ENCODE measurements at regions not wholly inside any gene's neighbourhood (a gene's known extent, or its start where the extent isn't known, plus 50 kb on each side); places are given as distances from the start of the nearest gene placed in this dataset.

DNA sequence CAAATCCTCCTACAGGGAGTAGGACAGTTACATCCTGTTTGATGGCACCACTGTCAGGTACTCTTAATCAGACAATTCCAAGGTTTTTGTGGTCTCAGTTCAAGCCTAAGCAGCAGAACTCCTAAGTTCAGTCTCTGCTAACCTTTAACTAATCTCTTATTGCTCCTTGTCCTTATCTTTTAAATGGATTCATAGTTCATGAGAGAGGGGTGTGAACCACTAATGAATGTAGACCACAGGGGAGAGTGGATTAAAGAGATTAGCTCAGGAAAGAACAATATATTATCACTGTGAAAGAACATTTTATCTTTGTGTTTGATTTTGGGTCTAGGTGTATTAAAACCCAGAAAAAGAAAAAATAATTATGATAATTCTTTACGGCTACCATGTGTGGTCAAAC lies 168.9 kb downstream of the DCK start:
- DNase-seq, result no peak

DNA sequence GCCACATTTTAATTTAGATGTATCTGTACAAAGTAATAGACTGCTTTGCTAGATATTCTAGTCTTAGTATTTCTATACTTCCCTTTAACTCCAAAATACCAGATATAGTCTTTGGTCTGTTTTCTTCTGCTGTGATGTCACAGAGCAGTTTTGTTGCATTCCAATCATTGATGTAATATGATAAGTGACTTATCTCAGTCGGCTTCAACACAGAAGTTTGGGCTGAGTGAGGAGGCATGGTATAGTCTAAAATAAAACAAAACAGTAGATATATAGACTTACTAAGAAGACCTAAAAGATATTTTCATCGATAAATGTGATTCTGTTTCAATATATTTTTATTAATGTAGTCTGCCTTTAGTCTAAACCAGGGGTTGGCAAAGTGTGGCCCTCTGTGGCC lies 169.9 kb downstream of the DCK start:
- no peak for DNase-seq

DNA sequence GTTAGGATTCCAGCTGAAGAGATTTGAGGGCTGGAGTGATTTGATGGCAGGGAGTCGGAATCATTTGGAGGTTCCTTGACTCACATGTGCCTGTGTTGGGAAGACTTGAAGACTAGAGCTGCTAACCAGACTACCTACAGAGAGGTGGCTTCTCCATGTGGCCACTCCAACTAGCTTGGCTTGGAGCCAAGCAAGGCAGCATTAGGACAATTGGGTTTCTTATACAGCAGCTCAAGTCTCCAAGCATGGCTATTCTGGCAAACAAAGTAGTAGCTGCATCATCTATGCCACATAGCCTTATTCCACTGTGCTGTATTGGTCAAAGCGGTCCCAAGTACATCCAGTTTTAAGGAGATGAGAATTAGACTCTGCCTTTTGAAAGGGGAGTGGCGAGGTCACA lies 171.7 kb upstream of the SLC4A4 start:
- DNase-seq, result no peak

GRCh38 chr4:71171592-71171991 lies 167.2 kb upstream of the SLC4A4 start:
- DNase-seq, result no peak

GRCh38 chr4:71181332-71181731 lies 157.5 kb upstream of the SLC4A4 start:
- DNase-seq, result no peak

- DNase-seq, result peak in 1 of 2 donors; percentile 50
Observed at GRCh38 chr4:71184195-71184781, 154.5 kb upstream of the SLC4A4 start.

DNA sequence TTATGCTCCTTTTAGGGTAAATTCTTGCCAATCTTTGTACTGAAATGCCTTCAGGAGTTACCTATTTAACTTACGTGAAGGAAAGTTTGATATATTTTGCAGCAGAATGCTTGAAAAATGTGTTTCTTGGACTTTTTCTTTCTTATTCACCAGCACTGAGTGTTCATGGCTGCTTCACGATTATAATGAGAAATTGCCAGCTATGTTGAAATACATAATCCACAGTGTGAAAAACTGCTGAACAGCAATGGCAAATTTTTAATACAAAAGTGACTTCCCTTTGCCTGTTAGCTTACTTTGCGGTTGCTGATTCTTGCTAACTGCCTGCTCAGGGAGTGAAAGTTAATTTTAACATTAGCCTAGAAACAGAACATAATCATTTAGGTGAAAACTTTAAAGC lies 153.8 kb upstream of the SLC4A4 start:
- DNase-seq, result no peak

DNA sequence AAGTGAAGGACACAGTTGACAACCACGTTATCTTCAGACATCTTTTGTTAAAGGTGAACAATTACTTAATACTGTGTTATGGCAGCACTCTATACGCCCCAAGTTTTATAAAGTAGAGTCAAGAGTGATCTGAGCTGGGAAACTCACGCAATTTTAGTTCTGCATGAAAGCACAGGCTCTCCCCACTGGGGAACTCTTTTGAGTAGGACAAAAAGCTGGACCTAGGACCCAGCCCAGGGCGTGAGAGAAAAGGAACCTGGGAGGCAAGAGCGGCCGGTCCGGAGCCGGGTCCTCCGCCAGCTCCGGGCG lies 152.6 kb upstream of the SLC4A4 start:
- DNase-seq, result no peak

- DNase-seq, result no peak
Observed at GRCh38 chr4:71186566-71187403, 152.0 kb upstream of the SLC4A4 start.

DNA sequence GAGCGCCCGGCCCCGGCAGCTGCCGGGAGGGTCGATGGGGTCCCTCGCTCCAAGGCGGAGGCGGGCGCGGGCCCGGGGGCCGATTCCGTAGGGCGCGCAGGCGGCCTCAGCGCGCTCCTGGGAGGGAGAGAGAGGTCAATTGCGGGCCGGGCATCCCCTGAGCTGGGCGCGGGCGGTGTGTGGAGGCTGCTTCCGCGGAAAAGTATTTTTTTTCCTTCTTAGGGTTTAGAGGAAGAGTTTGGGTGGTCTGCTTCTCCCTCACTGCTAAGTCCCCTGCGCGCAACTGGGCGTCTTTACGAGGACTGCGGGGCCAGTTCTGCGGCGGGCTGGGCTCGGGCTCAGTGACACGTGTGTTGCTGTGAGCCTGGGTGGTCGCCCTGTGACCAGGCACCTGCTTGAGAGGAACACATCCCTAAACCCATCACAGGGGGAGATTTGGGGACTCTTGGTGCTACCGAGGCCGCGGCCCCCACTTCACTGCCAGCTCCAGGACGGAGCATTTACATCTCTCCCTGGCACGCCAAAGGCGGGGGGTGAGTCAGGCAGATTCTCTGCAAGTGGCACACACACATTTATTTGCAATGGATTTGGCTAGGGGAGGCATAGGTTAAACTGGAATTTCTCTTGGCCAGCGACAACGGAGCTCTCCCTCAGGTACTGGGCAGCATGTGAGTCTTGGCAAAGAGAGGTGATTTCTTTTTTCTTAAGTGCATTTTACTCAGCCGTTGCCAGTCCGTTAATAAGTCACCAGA lies 151.2 kb upstream of the SLC4A4 start:
- DNase-seq, result no peak

DNA sequence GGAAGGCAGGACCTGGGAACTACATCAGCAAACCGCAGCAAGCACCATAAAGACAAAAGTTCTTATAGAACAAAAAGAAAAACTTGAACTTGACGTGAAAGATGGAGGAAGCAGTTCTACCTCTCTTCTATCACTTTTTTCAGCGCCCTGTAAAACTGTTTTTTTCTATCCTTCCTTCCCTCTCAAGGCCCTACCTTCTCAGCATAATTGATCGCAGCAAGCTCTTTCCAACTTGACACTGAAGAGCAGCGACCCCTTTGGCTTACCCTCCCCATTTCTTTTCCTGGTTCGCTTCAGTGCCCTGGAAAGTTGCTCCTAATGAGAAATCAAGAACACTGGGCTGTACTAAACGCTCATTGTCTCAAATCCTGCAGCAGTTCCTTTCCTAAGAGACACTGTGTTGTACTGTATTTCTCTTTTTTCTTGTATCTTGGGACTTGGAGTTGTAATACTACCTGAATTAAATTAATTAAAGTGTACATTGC lies 150.6 kb upstream of the SLC4A4 start:
- no peak for DNase-seq

GRCh38 chr4:71188951-71189350 lies 149.9 kb upstream of the SLC4A4 start:
- DNase-seq, result no peak

DNA sequence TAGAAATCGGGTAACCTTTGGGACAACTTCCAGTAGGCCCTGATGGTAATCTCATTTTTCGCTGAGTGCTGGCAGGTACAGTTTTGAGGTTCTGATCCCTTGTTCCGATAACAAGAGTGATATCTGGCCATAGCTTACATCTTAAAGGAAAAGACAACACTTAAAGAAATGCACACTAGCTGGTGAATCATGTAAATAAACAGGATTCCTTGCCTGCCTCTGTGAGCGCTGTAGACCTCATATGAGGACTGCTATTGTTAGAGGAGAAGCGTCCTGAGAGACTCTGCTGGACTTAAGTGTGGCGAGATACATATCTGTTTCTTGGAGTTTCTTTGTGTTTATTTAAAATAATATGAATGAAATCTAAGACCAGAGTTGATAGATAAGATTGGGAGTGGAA lies 149.3 kb upstream of the SLC4A4 start:
- no peak for DNase-seq

GRCh38 chr4:71194454-71194853 lies 144.4 kb upstream of the SLC4A4 start:
- DNase-seq, result no peak

- DNase-seq, result no peak
Observed at GRCh38 chr4:71195924-71196323, 142.9 kb upstream of the SLC4A4 start.

DNA sequence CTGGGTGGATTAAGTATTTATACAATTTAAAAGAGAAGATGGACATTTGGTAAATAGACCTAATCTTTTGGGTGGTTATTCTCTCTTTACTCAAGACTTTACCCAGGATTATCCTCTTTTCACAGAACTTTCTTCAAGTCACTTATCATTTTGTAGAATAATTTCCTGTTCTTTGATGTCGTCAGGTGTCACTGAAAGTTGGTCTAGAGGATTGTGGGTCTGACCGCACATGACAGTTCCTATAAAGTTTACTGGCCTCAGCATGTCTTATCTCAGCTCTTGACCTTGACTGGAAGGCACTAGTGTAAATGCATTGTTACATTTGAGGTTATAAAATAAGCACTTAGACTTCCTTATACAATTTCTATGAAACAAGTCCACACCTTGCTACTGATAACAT lies 139.9 kb upstream of the SLC4A4 start:
- no peak for DNase-seq

DNA sequence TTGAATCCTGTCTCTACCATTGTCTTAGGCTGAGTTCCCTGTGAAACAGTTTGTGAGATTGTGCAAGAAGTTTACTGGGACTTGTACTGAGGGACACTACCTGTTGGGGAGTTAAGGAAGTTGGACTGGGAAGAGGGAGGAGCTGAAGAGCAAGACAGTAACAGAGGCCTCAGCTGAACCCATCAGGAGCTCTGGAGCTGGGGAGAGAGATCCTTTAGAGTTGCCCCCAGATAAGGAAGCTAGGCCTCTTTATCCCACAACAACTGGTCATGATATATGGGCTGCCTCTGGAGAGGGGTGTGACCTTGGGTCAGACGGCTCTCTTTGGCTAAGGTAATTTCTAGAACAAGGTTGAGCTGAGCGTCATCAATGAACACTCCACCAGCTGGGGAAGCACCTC lies 137.8 kb upstream of the SLC4A4 start:
- DNase-seq, result no peak

DNA sequence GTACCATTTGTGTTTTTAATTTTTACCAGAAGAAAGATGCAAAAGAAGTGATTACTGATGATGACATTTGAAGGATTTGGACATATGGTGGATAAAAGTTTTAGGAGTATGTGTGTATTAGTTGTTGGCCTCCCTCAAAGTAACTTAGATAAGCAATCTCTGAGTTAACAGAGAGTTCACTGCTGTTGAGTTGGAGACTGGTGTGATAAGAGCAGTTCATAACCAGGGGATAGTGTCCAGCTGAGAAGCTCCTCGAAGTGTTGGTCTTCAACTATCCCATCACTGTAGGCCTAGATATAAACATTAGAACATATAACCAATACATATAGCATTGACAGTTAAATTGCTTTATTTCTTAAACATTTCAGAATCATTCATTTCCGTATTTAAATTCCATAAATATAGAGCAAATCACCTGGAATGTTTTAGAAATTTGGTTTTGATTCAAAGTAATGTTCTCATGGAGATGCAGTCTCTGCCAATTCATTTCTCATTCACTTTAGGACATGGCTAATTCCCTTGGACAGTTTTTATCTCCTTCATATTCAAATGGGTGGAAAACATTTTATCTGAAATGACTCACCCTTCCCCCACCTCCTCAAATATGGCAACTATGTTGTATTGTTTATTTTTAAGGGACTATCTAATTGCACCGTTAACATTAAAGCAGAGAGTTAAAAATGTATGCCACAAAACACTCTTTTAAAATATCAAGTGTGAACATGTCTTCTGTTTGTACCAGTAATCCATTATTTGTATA lies 136.8 kb upstream of the SLC4A4 start:
- no peak for DNase-seq

- no peak for DNase-seq
Observed at GRCh38 chr4:71202705-71203104, 136.1 kb upstream of the SLC4A4 start.

DNA sequence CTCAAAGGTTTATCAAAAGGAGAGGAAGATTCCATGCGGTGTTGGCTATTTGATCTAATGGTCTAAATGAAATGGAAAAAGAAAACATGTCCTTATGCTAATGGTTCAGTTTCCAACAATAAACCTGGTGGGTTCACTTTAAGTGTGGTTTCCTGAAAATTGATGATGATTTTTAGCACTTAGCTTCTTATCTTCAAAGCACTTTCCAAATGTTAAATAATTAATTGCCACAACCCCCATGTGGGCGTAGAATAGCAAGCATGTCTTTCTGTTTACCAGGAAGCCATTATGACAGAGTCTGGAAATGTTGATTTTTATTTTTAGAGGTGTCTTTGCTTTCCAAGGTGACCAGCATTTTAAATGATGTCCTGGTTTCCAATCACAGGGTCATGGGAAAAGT lies 134.8 kb upstream of the SLC4A4 start:
- no peak for DNase-seq

DNA sequence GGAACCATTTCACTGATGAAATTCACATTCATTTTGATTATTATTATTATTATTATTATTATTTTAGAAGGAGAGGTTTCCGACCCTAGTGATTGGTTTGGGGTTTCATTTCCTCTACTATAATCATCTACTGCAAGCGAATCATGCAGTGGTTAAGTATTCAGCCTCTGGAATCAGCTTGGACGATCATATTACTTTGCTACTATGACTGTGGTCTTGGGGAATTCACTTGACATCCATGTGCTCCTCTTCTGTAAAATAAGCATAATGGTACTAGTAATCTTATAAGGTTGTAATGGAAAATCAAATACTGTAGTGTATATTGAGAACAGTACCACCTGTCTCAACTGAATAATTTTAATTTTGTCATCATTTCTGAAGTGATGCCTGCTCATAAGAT lies 132.1 kb upstream of the SLC4A4 start:
- DNase-seq, result no peak

- DNase-seq, result no peak
Observed at GRCh38 chr4:71209161-71209560, 129.7 kb upstream of the SLC4A4 start.

- no peak for DNase-seq
Observed at GRCh38 chr4:71210823-71211222, 128.0 kb upstream of the SLC4A4 start.
